ENCODE measurements at regions not wholly inside any gene's neighbourhood (a gene's known extent, or its start where the extent isn't known, plus 50 kb on each side); places are given as distances from the start of the nearest gene placed in this dataset.

DNA sequence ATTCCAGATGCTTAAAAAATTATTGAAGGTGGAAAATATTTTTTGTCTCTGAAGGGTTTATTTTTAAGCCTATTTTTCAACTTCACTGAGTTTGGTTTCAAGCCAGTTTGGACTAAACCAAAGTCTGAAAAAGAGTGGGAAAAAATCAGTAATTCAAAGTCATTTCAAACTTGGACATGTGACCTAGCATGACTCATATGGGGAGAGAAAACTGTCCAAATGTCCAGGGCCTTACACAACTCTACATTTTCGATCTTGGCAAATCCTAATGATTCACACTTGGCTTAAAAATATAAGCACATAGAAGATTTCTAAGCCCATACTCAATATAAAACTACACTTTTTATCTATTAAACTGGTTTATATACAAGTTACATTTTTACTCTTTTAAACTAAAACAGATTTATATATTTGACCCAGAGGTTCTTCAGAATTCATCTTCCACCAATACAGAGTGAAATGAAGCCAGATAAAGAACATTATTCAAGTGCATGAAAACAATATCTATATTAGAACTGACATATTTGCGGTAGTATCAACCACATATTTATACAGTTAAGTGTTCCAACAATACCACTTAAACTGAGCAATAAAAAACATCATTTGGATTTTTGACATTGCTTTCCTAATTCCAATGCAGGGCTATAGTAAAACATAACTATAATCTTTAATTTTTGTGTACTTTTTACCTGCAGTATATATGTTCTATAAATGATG is 110.3 kb upstream of the TCF21 start:
- TF ChIP-seq POLR2A (IDR thresholded peaks at IDR 0.05; ENCODE audit: low read depth, low read length), result no peak
- TF ChIP-seq POLR2AphosphoS5 (IDR thresholded peaks at IDR 0.05; ENCODE audit: low read depth, low read length), result no peak
- TF ChIP-seq TAF1 (IDR thresholded peaks at IDR 0.05; ENCODE audit: low read depth, low read length), result no peak

All from GM12891 (cell line).